ENCODE measurements at regions not wholly inside any gene's neighbourhood (a gene's known extent, or its start where the extent isn't known, plus 50 kb on each side); places are given as distances from the start of the nearest gene placed in this dataset.

DNA sequence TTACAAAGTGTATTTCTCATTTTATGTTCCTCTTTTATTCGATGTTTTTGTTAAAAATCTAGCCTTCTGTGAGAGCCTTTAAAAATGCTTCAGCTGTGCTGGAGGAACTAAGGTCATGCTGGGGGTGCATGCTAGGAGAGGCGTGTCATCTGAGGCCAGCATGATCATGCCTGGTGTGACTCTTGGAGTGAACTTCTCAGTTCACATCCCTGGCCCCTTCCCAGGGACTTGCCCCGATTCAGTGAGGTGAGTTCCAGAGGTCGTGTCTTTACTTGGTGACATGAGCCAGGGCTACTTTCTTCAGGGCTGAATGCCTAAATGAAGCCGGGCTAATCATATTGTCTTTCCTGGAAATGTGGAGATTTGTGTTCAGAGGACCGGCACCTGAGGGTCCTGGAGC, 264.9 kb downstream of the MREG start:
- TF ChIP-seq TAF1 (conservative IDR thresholded peaks at IDR 0.05) (no peak), GABPA (IDR thresholded peaks at IDR 0.05 in 1 of 2, conservative IDR thresholded peaks at IDR 0.05 in 1 of 2) (no peak), CTCF (IDR thresholded peaks at IDR 0.05; ENCODE audit: low read depth, low read length, missing input control) (no peak), REST (IDR thresholded peaks at IDR 0.05) (no peak), EGR1 (IDR thresholded peaks at IDR 0.05; ENCODE audit: low read depth in 2 of 2) (no peak), JUND (IDR thresholded peaks at IDR 0.05) (peak; percentile 34 to 49), YY1 (IDR thresholded peaks at IDR 0.05) (no peak), FOXA1 (IDR thresholded peaks at IDR 0.05) (no peak), RAD21 (IDR thresholded peaks at IDR 0.05) (peak; percentile 41 to 46)
- TF ChIP-seq, protein P1, sequence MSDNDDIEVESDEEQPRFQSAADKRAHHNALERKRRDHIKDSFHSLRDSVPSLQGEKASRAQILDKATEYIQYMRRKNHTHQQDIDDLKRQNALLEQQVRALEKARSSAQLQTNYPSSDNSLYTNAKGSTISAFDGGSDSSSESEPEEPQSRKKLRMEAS (IDR thresholded peaks at IDR 0.05) = no peak
- TF ChIP-seq, protein P2, sequence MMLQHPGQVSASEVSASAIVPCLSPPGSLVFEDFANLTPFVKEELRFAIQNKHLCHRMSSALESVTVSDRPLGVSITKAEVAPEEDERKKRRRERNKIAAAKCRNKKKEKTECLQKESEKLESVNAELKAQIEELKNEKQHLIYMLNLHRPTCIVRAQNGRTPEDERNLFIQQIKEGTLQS (IDR thresholded peaks at IDR 0.05) = no peak

Data from liver (tissue), 3 donors.